HG02938 (cell line): ENCODE measurements at regions not wholly inside any gene's neighbourhood (a gene's known extent, or its start where the extent isn't known, plus 50 kb on each side); places are given as distances from the start of the nearest gene placed in this dataset.
"Not testable (repeated sequence)": the region's sequence is repeated elsewhere in the genome, so short reads cannot be mapped to it uniquely, and the experiment has no call there.

Experiments
- ATAC-seq: cut with Tn5 transposase; IDR thresholded peaks from one replicate; pipeline ENCODE4 v1.9.1; 2021; ENCODE audit warnings: mild to moderate bottlenecking, moderate library complexity; ENCODE audit not compliant: unreplicated experiment

GRCh38 chr6:51120016-51120415, 301.3 kb downstream of the TFAP2B start:
- no peak for ATAC-seq

DNA sequence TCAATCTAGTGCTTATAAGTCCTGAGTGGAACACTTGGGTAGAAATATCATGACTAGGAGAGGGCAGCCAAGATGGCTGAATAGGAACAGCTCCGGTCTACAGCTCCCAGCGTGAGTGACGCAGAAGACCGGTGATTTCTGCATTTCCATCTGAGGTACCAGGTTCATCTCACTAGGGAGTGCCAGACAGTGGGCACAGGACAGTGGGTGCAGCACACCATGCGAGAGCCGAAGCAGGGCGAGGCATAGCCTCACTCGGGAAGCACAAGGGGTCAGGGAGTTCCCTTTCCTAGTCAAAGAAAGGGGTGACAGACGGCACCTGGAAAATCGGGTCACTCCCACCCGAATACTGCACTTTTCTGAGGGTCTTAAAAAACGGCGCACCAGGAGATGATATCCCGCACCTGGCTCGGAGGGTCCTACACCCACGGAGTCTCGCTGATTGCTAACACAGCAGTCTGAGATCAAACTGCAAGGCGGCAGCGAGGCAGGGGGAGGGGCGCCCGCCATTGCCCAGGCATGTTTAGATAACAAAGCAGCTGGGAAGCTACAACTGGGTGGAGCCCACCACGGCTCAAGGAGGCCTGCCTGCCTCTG, 302.8 kb downstream of the TFAP2B start:
- ATAC-seq = not testable (repeated sequence)

- no peak for ATAC-seq
These were observed 310.4 kb downstream of the TFAP2B start for GRCh38 chr6:51129043-51129442.

- no peak for ATAC-seq
These were observed 319.1 kb downstream of the TFAP2B start for GRCh38 chr6:51137777-51138176.

DNA sequence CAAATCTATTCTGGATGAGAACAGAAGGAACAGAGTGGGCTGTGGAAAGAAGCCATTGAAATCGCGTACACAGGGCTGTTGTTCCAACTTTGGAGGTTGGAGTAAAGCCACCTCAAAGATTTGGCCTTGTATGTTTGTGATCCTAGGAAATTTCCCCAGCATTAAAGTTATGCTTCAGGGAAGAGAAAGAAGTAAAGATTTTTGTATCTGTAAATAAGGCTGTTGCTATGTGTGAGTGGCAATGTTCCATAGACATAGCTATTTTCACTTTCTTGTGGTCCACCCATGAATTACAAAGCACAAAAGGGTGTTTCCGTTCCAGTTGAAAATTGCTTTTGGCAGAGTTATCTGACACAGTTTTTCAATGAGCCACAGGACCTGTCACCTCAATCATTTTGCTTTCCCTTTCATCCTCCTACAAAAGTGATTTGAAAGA, 321.3 kb downstream of the TFAP2B start:
- ATAC-seq = no peak

- ATAC-seq = no peak
These were observed 322.4 kb downstream of the TFAP2B start for GRCh38 chr6:51141080-51141479.

- ATAC-seq = no peak
These were observed 329.1 kb downstream of the TFAP2B start for GRCh38 chr6:51147756-51148155.

- no peak for ATAC-seq
These were observed 333.9 kb downstream of the TFAP2B start for GRCh38 chr6:51152594-51152993.

DNA sequence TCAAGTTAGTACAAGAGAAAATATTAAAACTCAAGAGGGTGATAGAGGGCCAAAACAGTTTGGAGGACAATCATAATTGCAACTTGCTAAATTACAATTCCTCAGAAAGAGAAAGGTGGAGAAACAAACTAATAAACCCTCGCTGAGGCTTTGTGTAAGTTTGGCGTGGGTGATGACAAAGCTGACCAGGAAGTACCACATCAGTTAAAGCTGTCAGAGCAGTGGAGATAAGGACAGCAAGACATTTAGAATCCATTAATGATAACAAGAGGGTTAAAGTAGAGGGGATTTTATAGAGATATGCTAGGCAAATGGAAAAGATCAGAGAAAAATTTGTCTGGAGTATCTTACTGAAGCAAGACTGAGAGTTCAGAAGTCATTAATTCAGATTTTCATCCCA, 334.4 kb downstream of the TFAP2B start:
- no peak for ATAC-seq

- ATAC-seq = not testable (repeated sequence)
These were observed 336.3 kb downstream of the TFAP2B start for GRCh38 chr6:51154925-51155324.

DNA sequence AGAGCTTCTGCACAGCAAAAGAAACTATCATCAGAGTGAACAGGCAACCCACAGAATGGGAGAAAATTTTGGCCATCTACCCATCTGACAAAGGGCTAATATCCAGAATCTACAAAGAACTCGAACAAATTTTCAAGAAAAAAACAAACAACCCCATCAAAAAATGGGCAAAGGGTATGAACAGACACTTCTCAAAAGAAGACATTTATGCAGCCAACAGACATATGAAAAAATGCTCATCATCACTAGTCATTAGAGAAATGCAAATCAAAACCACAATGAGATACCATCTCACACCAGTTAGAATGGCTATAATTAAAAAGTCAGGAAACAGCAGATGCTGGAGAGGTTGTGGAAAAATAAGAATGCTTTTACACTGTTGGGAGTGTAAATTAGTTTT, 340.6 kb downstream of the TFAP2B start:
- not testable (repeated sequence) for ATAC-seq

DNA sequence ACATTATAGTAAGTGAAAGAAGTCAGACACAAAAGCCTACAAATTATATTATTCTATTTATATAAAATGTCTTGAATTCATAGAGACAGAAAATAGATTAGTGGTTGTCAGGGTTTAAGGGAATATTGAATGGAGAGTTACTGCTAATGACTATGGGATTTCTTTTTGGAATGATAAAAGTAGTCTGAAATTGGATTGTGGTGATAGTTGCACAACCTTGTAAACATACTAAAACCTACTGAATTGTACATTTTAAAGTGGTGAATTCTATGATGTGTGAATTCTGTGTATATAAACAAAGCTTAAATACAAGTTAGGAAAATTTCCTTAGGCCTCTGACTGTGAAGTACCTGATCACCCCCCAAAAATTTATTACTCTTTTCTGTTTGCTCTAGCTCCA, 343.1 kb downstream of the TFAP2B start:
- ATAC-seq = no peak

GRCh38 chr6:51163843-51164529, 345.3 kb downstream of the TFAP2B start:
- no peak for ATAC-seq

- ATAC-seq = no peak
These were observed 348.2 kb downstream of the TFAP2B start for GRCh38 chr6:51166914-51167313.

- ATAC-seq = no peak
These were observed 348.8 kb downstream of the TFAP2B start for GRCh38 chr6:51167468-51167867.

- ATAC-seq = no peak
These were observed 364.2 kb downstream of the TFAP2B start for GRCh38 chr6:51182827-51183226.

GRCh38 chr6:51184046-51184445, 365.4 kb downstream of the TFAP2B start:
- no peak for ATAC-seq

- not testable (repeated sequence) for ATAC-seq
These were observed 374.5 kb downstream of the TFAP2B start for GRCh38 chr6:51193163-51193562.

- ATAC-seq = no peak
These were observed 380.5 kb downstream of the TFAP2B start for GRCh38 chr6:51199105-51199552.

GRCh38 chr6:51199733-51200260, 381.1 kb downstream of the TFAP2B start:
- ATAC-seq = no peak

GRCh38 chr6:51200676-51201075, 382.0 kb downstream of the TFAP2B start:
- no peak for ATAC-seq

- ATAC-seq = not testable (repeated sequence)
These were observed 384.0 kb downstream of the TFAP2B start for GRCh38 chr6:51202653-51203052.
